Parathyroid adenoma (tissue), 2 donors: ENCODE measurements at regions not wholly inside any gene's neighbourhood (a gene's known extent, or its start where the extent isn't known, plus 50 kb on each side); places are given as distances from the start of the nearest gene placed in this dataset.
"Not testable (repeated sequence)": the region's sequence is repeated elsewhere in the genome, so short reads cannot be mapped to it uniquely, and the experiment has no call there.

ENCODE experiments used
- H2AFZ ChIP-seq: fragments of 300-600 bp; sonication (generic); one replicate; pipeline ENCODE4 v1.7.0; 2017; ENCODE audit warnings: antibody characterized with exemption, mild to moderate bottlenecking
- H3K27ac ChIP-seq: fragments of 300-600 bp; sonication (generic); one replicate; pipeline ENCODE4 v1.7.0; 2017
- H3K27me3 ChIP-seq: fragments of 300-600 bp; sonication (generic); one replicate; pipeline ENCODE4 v1.7.0; 2017; ENCODE audit warnings: low read length; ENCODE audit not compliant: control insufficient read depth, insufficient read depth
- H3K36me3 ChIP-seq: fragments of 300-600 bp; sonication (generic); one replicate; pipeline ENCODE4 v1.7.0; 2017; ENCODE audit warnings: low read length; ENCODE audit not compliant: control insufficient read depth, insufficient read depth
- H3K4me1 ChIP-seq: fragments of 300-600 bp; sonication (generic); one replicate; pipeline ENCODE4 v1.7.0; 2017; ENCODE audit warnings: control low read depth
- H3K4me2 ChIP-seq: fragments of 300-600 bp; sonication (generic); one replicate; pipeline ENCODE4 v1.7.0; 2017; ENCODE audit warnings: low read length
- H3K4me3 ChIP-seq: fragments of 300-600 bp; sonication (generic); one replicate; pipeline ENCODE4 v1.7.0; 2017; ENCODE audit warnings: low read depth, low read length
- H3K79me2 ChIP-seq: fragments of 300-600 bp; sonication (generic); one replicate; pipeline ENCODE4 v1.7.0; 2017; ENCODE audit warnings: control low read depth
- H3K9ac ChIP-seq: fragments of 300-600 bp; sonication (generic); one replicate; pipeline ENCODE4 v1.7.0; 2017; ENCODE audit warnings: mild to moderate bottlenecking
- H3K9me3 ChIP-seq: fragments of 300-600 bp; sonication (generic); one replicate; pipeline ENCODE4 v1.7.0; 2017; ENCODE audit warnings: low read length; ENCODE audit not compliant: control insufficient read depth
- CTCF ChIP-seq: fragments of 300-600 bp; sonication (generic); IDR thresholded peaks from one replicate; pipeline ENCODE4 v1.7.0; 2017; ENCODE audit warnings: antibody characterized with exemption, mild to moderate bottlenecking
- donor health status: primary hyperparathyroidism.

- Histone ChIP-seq H3K9me3 (no peaks in the 10 kb centered on the region), H3K4me1 (no peaks in the 10 kb centered on the region), H3K9ac (no peak overlapping the region), H3K4me2 (no peak overlapping the region), H3K79me2 (no peaks in the 10 kb centered on the region), H3K36me3 (no peaks in the 10 kb centered on the region), H2AFZ (no peak overlapping the region), H3K27ac (no peak overlapping the region), H3K27me3 (no peaks in the 10 kb centered on the region), H3K4me3 (no peak overlapping the region)
- TF ChIP-seq CTCF: no peak
Observed at GRCh38 chr5:58300346-58300895, 159.5 kb downstream of the PLK2 start.

GRCh38 chr5:58299256-58299655 lies 160.6 kb downstream of the PLK2 start:
- no peak for TF ChIP-seq CTCF
- Histone ChIP-seq H3K4me3 (no peak overlapping the region), H3K9ac (no peak overlapping the region), H3K27me3 (no peaks in the 10 kb centered on the region), H2AFZ (no peak overlapping the region), H3K9me3 (no peaks in the 10 kb centered on the region), H3K27ac (no peak overlapping the region), H3K4me1 (no peaks in the 10 kb centered on the region), H3K4me2 (no peak overlapping the region), H3K79me2 (no peaks in the 10 kb centered on the region), H3K36me3 (no peaks in the 10 kb centered on the region)

GRCh38 chr5:58294598-58295305 lies 165.1 kb downstream of the PLK2 start:
- Histone ChIP-seq H3K79me2 (no peaks in the 10 kb centered on the region), H3K27ac (no peak overlapping the region), H3K36me3 (no peaks in the 10 kb centered on the region), H3K9ac (no peak overlapping the region), H3K4me3 (no peak overlapping the region), H3K4me1 (no peaks in the 10 kb centered on the region), H3K9me3 (no peaks in the 10 kb centered on the region), H3K4me2 (no peak overlapping the region), H2AFZ (no peak overlapping the region), H3K27me3 (no peaks in the 10 kb centered on the region)
- TF ChIP-seq CTCF: no peak

GRCh38 chr5:58288275-58288674 lies 171.6 kb downstream of the PLK2 start:
- not testable (repeated sequence) for H3K4me2 ChIP-seq, H3K27me3 ChIP-seq, H2AFZ ChIP-seq, H3K79me2 ChIP-seq, H3K9me3 ChIP-seq, H3K36me3 ChIP-seq, H3K27ac ChIP-seq, H3K4me3 ChIP-seq, H3K4me1 ChIP-seq, H3K9ac ChIP-seq

GRCh38 chr5:58286741-58287140 lies 173.1 kb downstream of the PLK2 start:
- no peak overlapping the region for H3K4me2 ChIP-seq
- H3K9me3 ChIP-seq: no peaks in the 10 kb centered on the region
- H3K4me3 ChIP-seq: no peak overlapping the region
- no peaks in the 10 kb centered on the region for H3K36me3 ChIP-seq
- H2AFZ ChIP-seq: no peak overlapping the region
- no peaks in the 10 kb centered on the region for H3K4me1 ChIP-seq
- H3K27ac ChIP-seq: no peak overlapping the region
- TF ChIP-seq CTCF: no peak
- H3K79me2 ChIP-seq: no peaks in the 10 kb centered on the region
- H3K9ac ChIP-seq: no peak overlapping the region
- H3K27me3 ChIP-seq: no peaks in the 10 kb centered on the region
